ENCODE measurements at regions not wholly inside any gene's neighbourhood (a gene's known extent, or its start where the extent isn't known, plus 50 kb on each side); places are given as distances from the start of the nearest gene placed in this dataset.

- no peak for DNase-seq (ENCODE audit: low read depth)
- H3K4me3 ChIP-seq (ENCODE audit: control insufficient read depth, low read depth, low read length), result no peak overlapping the region
- TF ChIP-seq, protein P1, sequence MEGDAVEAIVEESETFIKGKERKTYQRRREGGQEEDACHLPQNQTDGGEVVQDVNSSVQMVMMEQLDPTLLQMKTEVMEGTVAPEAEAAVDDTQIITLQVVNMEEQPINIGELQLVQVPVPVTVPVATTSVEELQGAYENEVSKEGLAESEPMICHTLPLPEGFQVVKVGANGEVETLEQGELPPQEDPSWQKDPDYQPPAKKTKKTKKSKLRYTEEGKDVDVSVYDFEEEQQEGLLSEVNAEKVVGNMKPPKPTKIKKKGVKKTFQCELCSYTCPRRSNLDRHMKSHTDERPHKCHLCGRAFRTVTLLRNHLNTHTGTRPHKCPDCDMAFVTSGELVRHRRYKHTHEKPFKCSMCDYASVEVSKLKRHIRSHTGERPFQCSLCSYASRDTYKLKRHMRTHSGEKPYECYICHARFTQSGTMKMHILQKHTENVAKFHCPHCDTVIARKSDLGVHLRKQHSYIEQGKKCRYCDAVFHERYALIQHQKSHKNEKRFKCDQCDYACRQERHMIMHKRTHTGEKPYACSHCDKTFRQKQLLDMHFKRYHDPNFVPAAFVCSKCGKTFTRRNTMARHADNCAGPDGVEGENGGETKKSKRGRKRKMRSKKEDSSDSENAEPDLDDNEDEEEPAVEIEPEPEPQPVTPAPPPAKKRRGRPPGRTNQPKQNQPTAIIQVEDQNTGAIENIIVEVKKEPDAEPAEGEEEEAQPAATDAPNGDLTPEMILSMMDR (conservative IDR thresholded peaks at IDR 0.05; ENCODE audit: control insufficient read depth, insufficient read depth, low read depth, low read length), result no peak
Observed at GRCh38 chr2:17296686-17297085, 221.6 kb downstream of the RAD51AP2 start.

GRCh38 chr2:17289669-17290068 lies 228.6 kb downstream of the RAD51AP2 start:
- TF ChIP-seq, protein P1 (conservative IDR thresholded peaks at IDR 0.05; ENCODE audit: control insufficient read depth, insufficient read depth, low read depth, low read length), result no peak
- no peak overlapping the region for H3K4me3 ChIP-seq (ENCODE audit: control insufficient read depth, low read depth, low read length)
- no peak for DNase-seq (ENCODE audit: low read depth)

- H3K4me3 ChIP-seq (ENCODE audit: control insufficient read depth, low read depth, low read length), result no peak overlapping the region
- DNase-seq (ENCODE audit: low read depth), result no peak
- TF ChIP-seq, protein P1 (conservative IDR thresholded peaks at IDR 0.05; ENCODE audit: control insufficient read depth, insufficient read depth, low read depth, low read length), result no peak
Observed at GRCh38 chr2:17287183-17287582, 231.1 kb downstream of the RAD51AP2 start.

GRCh38 chr2:17282826-17283225 lies 235.4 kb downstream of the RAD51AP2 start:
- no peak overlapping the region for H3K4me3 ChIP-seq (ENCODE audit: control insufficient read depth, low read depth, low read length)
- no peak for DNase-seq (ENCODE audit: low read depth)
- TF ChIP-seq, protein P1 (conservative IDR thresholded peaks at IDR 0.05; ENCODE audit: control insufficient read depth, insufficient read depth, low read depth, low read length), result no peak

DNA sequence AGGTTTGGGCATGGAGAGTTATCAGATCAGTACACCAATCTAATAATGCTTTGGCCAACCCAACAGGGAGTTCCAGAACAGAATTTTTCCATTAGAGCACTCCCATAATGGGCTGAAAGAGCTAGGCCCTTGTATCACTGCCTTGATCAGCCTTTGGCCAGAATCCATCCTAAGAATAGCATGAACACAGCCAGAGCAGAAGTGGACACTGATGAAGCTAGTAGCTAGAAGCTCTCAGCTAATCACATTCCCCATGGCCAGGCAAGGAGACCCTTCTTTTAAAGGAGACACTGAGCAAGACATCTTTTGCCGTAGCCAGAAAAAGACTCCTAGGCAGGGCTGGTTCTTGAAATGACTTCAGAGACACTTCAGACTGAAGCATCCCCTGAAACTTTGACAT lies 236.0 kb downstream of the RAD51AP2 start:
- DNase-seq (ENCODE audit: low read depth), result no peak
- H3K4me3 ChIP-seq (ENCODE audit: control insufficient read depth, low read depth, low read length), result no peak overlapping the region
- TF ChIP-seq, protein P1 (conservative IDR thresholded peaks at IDR 0.05; ENCODE audit: control insufficient read depth, insufficient read depth, low read depth, low read length), result no peak

GRCh38 chr2:17276220-17276619 lies 242.0 kb downstream of the RAD51AP2 start:
- TF ChIP-seq, protein P1 (conservative IDR thresholded peaks at IDR 0.05; ENCODE audit: control insufficient read depth, insufficient read depth, low read depth, low read length), result no peak
- H3K4me3 ChIP-seq (ENCODE audit: control insufficient read depth, low read depth, low read length), result no peak overlapping the region

More at GRCh38 chr2:17276220-17276619, 242.0 kb downstream of the RAD51AP2 start:
- no peak for DNase-seq (ENCODE audit: low read depth)
